Caco-2 (cell line): ENCODE measurements at regions not wholly inside any gene's neighbourhood (a gene's known extent, or its start where the extent isn't known, plus 50 kb on each side); places are given as distances from the start of the nearest gene placed in this dataset.
A peak's percentile ranks its signal among the peaks of the same experiment; 100 is the strongest.

ENCODE experiments used
- BruUV-seq: library from RNA; stranded (reverse); fragments of 400-500 nt; replicated peaks from 2 replicates; lab custom pipeline; 2021; lab: Mats Ljungman, UMichigan
- CTCF ChIA-PET: fragments of 300-600 bp; sonication (Branson Sonifier 250); formaldehyde crosslinking; loops from one replicate; lab custom pipeline; 2022; ENCODE audit warnings: antibody characterized with exemption; lab: Charles Lee
- POLR2A ChIA-PET: fragments of 300-600 bp; sonication (Branson Sonifier 250); formaldehyde crosslinking; loops from one replicate; lab custom pipeline; 2022; ENCODE audit warnings: antibody characterized with exemption; lab: Charles Lee
- DNase-seq, 2 experiments: peaks; one replicate each; pipeline versions ENCODE4 v3.0.0 to v3.0.0-alpha.2; 2020 to 2022
- H3K27me3 ChIP-seq: replicated peaks from 2 replicates; pipeline ENCODE4 v1.6.0; 2011; ENCODE audit warnings: low read length; ENCODE audit not compliant: control insufficient read depth, insufficient read depth
- H3K36me3 ChIP-seq: 2 replicates; pipeline ENCODE4 v1.5.1; 2011; ENCODE audit warnings: low read length; ENCODE audit not compliant: control insufficient read depth, insufficient read depth
- H3K4me1 ChIP-seq: fragments of 250-450 bp; sonication (Bioruptor Pico); 2 replicates; pipeline ENCODE4 v1.5.1; 2020; ENCODE audit warnings: mild to moderate bottlenecking
- H3K4me3 ChIP-seq: 2 replicates; pipeline ENCODE4 v1.5.1; 2011; ENCODE audit warnings: low read depth, mild to moderate bottlenecking, control low read depth, low read length
- H3K9me3 ChIP-seq: fragments of 250-450 bp; sonication (Bioruptor Pico); 2 replicates; pipeline ENCODE4 v1.5.1; 2020; ENCODE audit warnings: mild to moderate bottlenecking, moderate library complexity
- H3K27ac Mint-ChIP-seq: one replicate; pipeline ENCODE4 v1.8.0; 2022; ENCODE audit warnings: mixed read lengths; ENCODE audit not compliant: unreplicated experiment
- H3K27me3 Mint-ChIP-seq: one replicate; pipeline ENCODE4 v1.8.0; 2022; ENCODE audit warnings: mixed read lengths; ENCODE audit not compliant: insufficient read depth, unreplicated experiment
- H3K36me3 Mint-ChIP-seq: one replicate; pipeline ENCODE4 v1.8.0; 2022; ENCODE audit warnings: mild to moderate bottlenecking, mixed read lengths; ENCODE audit not compliant: insufficient read depth, unreplicated experiment
- H3K4me1 Mint-ChIP-seq: one replicate; pipeline ENCODE4 v1.8.0; 2022; ENCODE audit warnings: low read depth, mixed read lengths; ENCODE audit not compliant: unreplicated experiment
- H3K4me3 Mint-ChIP-seq: one replicate; pipeline ENCODE4 v1.8.0; 2022; ENCODE audit warnings: mild to moderate bottlenecking, moderate library complexity, mixed read lengths; ENCODE audit not compliant: unreplicated experiment
- H3K9me3 Mint-ChIP-seq: one replicate; pipeline ENCODE4 v1.8.0; 2022; ENCODE audit warnings: mixed read lengths; ENCODE audit not compliant: unreplicated experiment
- intact Hi-C: fragments of 100-400 bp; cut with micrococcal nuclease; formaldehyde crosslinking; loops from one replicate; pipeline ENCODE4 v1.10.0; 2022; ENCODE audit not compliant: unreplicated experiment
- TF ChIP-seq, protein P1 (sequence below), 2 experiments: fragments of 200-600 bp in 1 of 2; IDR thresholded peaks; 1 replicate in 1 of 2; 2 replicates in 1 of 2; pipeline versions ENCODE4 v1.5.1 to v1.8.0; 2011 to 2022; ENCODE audit warnings: antibody characterized with exemption in 1 of 2, control low read depth in 1 of 2, inconsistent platforms in 1 of 2, low read depth in 1 of 2, low read length in 1 of 2, mild to moderate bottlenecking in 1 of 2, moderate library complexity in 1 of 2; ENCODE audit not compliant: insufficient read depth in 1 of 2, severe bottlenecking in 1 of 2, unreplicated experiment in 1 of 2

DNA sequence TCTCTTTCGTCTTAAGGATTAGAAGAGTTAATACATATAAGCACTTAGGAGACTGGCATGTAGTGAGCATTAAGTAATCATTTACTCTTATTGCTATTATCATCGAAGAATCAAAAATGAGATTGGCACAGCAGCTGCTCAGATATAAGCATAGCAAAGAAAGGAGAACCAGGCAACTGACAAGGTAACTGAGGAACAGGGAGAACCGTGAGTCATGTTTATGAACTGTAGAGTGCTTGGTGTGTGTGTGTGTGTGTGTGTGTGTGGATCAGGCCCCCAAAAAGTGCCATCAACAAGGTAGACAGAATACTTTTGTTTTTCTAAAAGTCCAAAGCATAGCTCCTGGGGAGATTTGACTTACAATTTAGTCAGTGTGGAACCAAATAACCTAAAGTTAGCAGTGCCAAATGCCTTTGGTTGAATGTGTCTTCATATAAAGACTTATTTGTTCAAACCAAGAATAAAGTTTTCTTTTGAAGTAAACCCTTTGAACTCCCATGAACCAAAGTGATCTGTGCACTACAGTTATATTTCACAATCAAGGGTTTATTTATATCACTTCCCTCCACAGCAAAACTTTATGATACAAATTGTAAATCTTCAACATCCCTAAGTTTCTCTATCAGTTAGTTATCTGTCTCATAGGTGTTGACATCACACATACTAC, 660.6 kb downstream of the NYAP2 start:
- ChIA-PET CTCF (no interaction called here), POLR2A (no interaction called here)
- no peak for DNase-seq
- Histone ChIP-seq H3K4me1 (peaks cover 4% of the 10 kb centered on the region; the same call in 1 of the 2 replicates), H3K4me3 (no peak overlapping the region), H3K27me3 (no peaks in the 10 kb centered on the region), H3K9me3 (no peaks in the 10 kb centered on the region), H3K36me3 (no peaks in the 10 kb centered on the region)
- Mint-ChIP-seq H3K36me3 (no peaks in the 10 kb centered on the region), H3K4me1 (no peaks in the 10 kb centered on the region), H3K27ac (no peak overlapping the region), H3K27me3 (no peaks in the 10 kb centered on the region), H3K4me3 (no peak overlapping the region), H3K9me3 (no peaks in the 10 kb centered on the region)
- no TSS peak for BruUV-seq
- TF ChIP-seq, protein P1, sequence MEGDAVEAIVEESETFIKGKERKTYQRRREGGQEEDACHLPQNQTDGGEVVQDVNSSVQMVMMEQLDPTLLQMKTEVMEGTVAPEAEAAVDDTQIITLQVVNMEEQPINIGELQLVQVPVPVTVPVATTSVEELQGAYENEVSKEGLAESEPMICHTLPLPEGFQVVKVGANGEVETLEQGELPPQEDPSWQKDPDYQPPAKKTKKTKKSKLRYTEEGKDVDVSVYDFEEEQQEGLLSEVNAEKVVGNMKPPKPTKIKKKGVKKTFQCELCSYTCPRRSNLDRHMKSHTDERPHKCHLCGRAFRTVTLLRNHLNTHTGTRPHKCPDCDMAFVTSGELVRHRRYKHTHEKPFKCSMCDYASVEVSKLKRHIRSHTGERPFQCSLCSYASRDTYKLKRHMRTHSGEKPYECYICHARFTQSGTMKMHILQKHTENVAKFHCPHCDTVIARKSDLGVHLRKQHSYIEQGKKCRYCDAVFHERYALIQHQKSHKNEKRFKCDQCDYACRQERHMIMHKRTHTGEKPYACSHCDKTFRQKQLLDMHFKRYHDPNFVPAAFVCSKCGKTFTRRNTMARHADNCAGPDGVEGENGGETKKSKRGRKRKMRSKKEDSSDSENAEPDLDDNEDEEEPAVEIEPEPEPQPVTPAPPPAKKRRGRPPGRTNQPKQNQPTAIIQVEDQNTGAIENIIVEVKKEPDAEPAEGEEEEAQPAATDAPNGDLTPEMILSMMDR (IDR thresholded peaks at IDR 0.05; ENCODE audit: insufficient read depth in 1 of 2, low read depth in 1 of 2, low read length in 1 of 2, severe bottlenecking in 1 of 2, unreplicated experiment in 1 of 2), result no peak
- intact Hi-C loops, result no loop called here

DNA sequence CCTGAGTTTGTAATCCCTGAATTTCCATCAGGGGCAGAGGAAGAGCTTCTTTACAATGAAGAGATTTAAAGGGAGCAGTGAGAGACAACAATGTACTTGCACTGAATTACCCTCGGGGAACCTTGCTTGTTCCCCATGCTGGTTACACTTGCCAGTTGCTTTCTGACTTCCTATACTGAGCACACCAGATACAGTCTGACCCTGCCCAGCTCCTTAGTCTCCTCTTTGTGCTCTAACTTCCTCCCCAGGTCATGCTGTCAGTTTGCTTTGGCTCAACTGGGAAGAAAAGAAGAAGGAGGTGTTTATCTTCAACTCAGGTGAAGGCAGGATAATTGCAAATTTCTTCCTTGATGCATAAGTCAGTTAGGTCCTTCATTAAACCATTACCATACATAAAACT, 658.4 kb downstream of the NYAP2 start:
- TF ChIP-seq, protein P1 (IDR thresholded peaks at IDR 0.05; ENCODE audit: insufficient read depth in 1 of 2, low read depth in 1 of 2, low read length in 1 of 2, severe bottlenecking in 1 of 2, unreplicated experiment in 1 of 2), result no peak
- no peaks in the 10 kb centered on the region for H3K36me3 ChIP-seq
- DNase-seq, result no peak
- Mint-ChIP-seq H3K4me1 (no peaks in the 10 kb centered on the region), H3K36me3 (no peaks in the 10 kb centered on the region), H3K4me3 (no peak overlapping the region), H3K27ac (no peak overlapping the region), H3K9me3 (no peaks in the 10 kb centered on the region), H3K27me3 (no peaks in the 10 kb centered on the region)
- ChIA-PET POLR2A (no interaction called here), CTCF (no interaction called here)
- H3K4me3 ChIP-seq, result no peak overlapping the region
- H3K9me3 ChIP-seq, result no peaks in the 10 kb centered on the region
- intact Hi-C loops, result no loop called here
- no peaks in the 10 kb centered on the region for H3K27me3 ChIP-seq
- H3K4me1 ChIP-seq, result peaks cover 4% of the 10 kb centered on the region; the same call in 1 of the 2 replicates
- no TSS peak for BruUV-seq

DNA sequence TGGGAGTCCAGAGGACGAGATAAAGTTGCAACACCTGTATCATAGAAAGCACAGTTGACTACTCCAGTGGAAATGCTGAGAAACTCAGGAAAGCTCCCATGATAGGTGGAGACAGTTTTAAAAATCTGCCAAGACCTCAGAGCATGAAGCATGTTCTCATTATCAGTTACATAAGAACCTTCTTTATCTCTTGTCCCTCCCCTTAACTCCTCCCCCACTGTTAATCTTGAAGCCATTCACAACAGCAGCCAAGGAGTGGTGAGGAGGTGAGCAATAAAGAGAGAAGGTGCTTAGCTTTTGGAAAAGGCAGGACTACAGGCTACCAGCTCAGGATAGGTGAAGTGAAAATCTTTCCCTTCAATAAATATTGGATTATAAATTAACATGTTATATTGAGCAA, 657.9 kb downstream of the NYAP2 start:
- Mint-ChIP-seq H3K4me3 (no peak overlapping the region), H3K4me1 (no peaks in the 10 kb centered on the region), H3K9me3 (no peaks in the 10 kb centered on the region), H3K27me3 (no peaks in the 10 kb centered on the region), H3K36me3 (no peaks in the 10 kb centered on the region), H3K27ac (no peak overlapping the region)
- Histone ChIP-seq H3K36me3 (no peaks in the 10 kb centered on the region), H3K9me3 (no peaks in the 10 kb centered on the region), H3K4me3 (no peak overlapping the region), H3K4me1 (peaks cover 4% of the 10 kb centered on the region; the same call in 1 of the 2 replicates), H3K27me3 (no peaks in the 10 kb centered on the region)
- ChIA-PET POLR2A (no interaction called here), CTCF (no interaction called here)
- no TSS peak for BruUV-seq
- intact Hi-C loops, result no loop called here
- peak in 1 of 2 experiments; percentile 16 for DNase-seq
- TF ChIP-seq, protein P1 (IDR thresholded peaks at IDR 0.05; ENCODE audit: insufficient read depth in 1 of 2, low read depth in 1 of 2, low read length in 1 of 2, severe bottlenecking in 1 of 2, unreplicated experiment in 1 of 2), result no peak
